Caki2 (cell line): ENCODE measurements at regions not wholly inside any gene's neighbourhood (a gene's known extent, or its start where the extent isn't known, plus 50 kb on each side); places are given as distances from the start of the nearest gene placed in this dataset.
"Not testable (repeated sequence)": the region's sequence is repeated elsewhere in the genome, so short reads cannot be mapped to it uniquely, and the experiment has no call there.

ENCODE experiments used
- DNase-seq: peaks from one replicate; pipeline ENCODE4 v3.0.0-alpha.2; 2015; ENCODE audit warnings: low read depth
- in situ Hi-C: cut with HindIII; loops from 2 replicates; pipeline ENCODE4 v1.10.0; 2016; ENCODE audit warnings: low sequenced_read_pairs, low pct_unique_long_range_greater_than_20kb, mixed read lengths

DNA sequence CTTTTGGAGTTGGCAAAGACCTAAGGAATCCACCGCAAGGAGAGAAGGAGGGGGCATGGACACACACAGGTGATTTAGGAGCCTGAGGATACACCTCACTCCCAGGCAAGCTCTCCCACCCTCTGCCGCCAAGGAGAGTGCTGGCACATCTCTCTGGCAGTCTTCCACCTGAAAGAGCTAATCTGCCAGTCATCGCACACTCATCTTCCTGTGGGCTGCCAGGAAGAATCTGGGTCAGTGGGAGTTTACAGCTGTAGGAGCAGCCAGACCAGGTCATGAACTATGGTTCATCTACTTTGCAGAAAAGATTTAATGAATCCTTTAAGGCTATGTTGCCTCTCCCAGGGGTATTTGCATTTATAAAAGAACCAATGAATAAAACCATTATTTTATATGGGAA lies 170.6 kb upstream of the TSC22D2 start:
- in situ Hi-C loops, result no loop called here
- no peak for DNase-seq

- no peak for DNase-seq
- in situ Hi-C loops, result no loop called here
These were observed 171.6 kb upstream of the TSC22D2 start for GRCh38 chr3:150236316-150237082.

- in situ Hi-C loops, result no loop called here
- DNase-seq, result no peak
These were observed 172.3 kb upstream of the TSC22D2 start for GRCh38 chr3:150235799-150236198.

DNA sequence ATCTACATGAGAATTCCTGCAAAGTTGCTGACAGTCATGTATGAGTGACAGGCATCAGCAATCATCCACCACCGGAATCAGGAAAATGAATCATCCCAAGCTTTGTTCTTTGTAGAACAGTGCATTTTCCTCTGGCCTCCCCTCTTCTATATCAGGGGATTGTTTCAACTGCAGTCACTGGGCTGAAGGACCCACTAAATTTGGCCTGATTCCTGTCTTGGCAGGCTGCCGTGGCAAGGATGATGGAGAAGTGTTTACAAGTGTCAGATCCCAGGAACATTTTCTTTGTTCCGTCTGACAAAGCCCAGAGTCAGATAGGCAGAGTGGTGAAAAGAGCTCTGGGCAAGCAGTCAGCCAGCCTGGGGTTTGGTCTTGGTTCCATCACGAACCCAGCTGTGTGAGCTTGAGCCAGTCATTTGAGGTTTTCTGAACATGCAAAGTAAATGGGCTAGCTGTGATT lies 175.1 kb upstream of the TSC22D2 start:
- in situ Hi-C loops, result no loop called here
- DNase-seq, result no peak

DNA sequence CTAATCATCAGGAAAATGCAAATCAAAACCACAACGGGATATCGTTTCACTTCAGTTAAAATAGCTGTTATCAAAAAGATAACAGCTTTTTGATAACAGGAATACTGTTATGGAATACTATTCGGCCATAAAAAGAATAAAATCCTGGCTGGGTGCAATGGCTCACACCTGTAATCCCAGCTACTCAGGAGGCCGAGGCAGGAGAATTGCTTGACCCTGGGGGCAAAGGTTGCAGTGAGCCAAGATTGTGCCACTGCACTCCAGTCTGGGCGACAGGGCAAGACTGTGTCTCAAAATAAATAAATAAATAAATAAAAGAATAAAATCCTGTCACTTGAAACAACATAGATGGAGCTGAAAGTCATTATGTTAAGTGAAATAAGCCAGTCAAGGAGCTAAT lies 178.1 kb upstream of the TSC22D2 start:
- in situ Hi-C loops, result no loop called here
- DNase-seq, result no peak

- DNase-seq, in situ Hi-C loops: not testable (repeated sequence)
These were observed 179.5 kb upstream of the TSC22D2 start for GRCh38 chr3:150228626-150229025.

DNA sequence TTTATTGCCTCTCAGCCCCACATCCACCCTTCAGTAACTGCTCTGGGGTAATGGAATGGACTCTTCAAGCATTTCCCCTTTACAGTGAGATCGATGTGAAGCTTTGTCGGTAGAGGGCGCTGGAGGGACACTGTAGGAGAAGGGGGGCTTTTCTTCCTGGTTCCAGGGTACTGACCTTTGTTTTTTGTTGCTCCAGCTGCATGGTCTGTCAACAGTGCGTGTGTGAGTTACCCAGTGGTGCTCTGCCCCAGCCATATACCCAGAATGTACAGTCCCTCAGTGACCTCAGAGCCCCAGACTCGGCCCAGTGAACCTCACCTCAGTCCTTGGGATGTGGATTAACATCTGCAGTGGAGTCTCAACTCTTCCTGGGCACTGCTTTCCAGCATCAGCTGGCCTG lies 180.3 kb upstream of the TSC22D2 start:
- in situ Hi-C loops, result no loop called here
- DNase-seq, result peak; percentile 50

- DNase-seq, result no peak
- in situ Hi-C loops, result no loop called here
These were observed 182.1 kb upstream of the TSC22D2 start for GRCh38 chr3:150225986-150226385.

- in situ Hi-C loops, result no loop called here
- no peak for DNase-seq
These were observed 184.5 kb upstream of the TSC22D2 start for GRCh38 chr3:150223558-150223957.

- in situ Hi-C loops, result no loop called here
- no peak for DNase-seq
These were observed 185.2 kb upstream of the TSC22D2 start for GRCh38 chr3:150222691-150223489.

GRCh38 chr3:150221904-150222523 lies 186.1 kb upstream of the TSC22D2 start:
- in situ Hi-C loops, result no loop called here
- no peak for DNase-seq

DNA sequence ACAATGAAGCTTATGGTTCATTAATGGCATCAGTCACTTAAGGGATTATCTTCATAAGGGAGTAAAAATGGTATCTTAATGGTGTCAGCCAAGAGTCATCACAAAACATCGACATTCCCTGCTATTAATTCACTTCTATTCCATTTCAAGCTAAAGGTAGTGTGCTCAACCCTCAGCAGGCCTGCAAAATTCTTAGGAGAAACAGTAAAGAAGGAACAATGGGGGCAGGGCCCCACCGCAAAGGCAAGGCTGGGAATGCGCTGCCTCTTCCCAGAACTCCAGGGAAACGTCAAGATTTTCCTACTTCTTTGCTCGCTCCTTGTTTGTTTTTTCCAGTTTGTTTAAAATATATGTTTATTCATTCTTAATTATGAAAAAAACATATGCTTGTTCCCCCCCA lies 187.3 kb upstream of the TSC22D2 start:
- in situ Hi-C loops, result no loop called here

DNA sequence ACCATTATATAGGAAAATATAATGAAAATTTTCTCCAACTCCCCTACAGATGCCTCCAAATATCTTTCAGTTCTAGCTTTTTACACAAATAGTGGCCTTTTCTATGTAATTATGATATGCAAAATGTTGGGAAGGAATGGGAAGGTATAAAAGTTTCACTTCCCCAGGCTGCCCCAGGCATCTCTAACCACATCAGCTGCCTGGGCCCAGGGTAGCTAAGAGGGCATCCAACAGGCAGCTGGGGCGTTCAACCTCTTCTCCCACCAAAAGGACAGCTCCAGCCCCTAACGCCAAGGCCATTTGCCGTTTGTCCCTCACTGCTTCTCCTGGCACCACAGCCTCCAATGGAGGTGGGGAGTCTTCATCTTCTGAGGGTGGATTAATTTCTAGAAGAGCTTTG lies 188.1 kb upstream of the TSC22D2 start:
- no peak for DNase-seq
- in situ Hi-C loops, result no loop called here

More for the DNA sequence above, 187.3 kb upstream of the TSC22D2 start:
- DNase-seq, result no peak

- no peak for DNase-seq
These were observed 189.3 kb upstream of the TSC22D2 start for GRCh38 chr3:150218841-150219240.

DNA sequence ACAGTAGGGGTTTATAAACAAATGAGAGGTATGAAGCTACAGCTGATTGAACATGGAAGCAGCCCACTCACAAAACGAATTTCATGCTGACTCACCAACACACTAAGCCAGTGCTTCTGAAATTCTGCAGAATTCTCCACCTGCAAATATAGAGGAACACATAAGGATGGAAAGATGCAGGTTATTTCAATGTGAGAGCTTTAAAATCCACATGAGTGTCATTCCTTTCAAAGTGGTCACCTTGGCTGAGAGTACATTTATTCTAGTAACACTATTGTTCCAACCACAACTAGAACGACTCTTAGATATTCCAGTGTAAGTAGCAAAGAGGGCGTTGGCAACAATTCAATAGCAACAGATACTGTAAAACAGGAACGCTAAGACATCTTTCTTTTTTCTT lies 189.9 kb upstream of the TSC22D2 start:
- in situ Hi-C loops, result no loop called here
- DNase-seq, result no peak

More at GRCh38 chr3:150218841-150219240, 189.3 kb upstream of the TSC22D2 start:
- in situ Hi-C loops, result no loop called here

- in situ Hi-C loops, result no loop called here
These were observed 190.4 kb upstream of the TSC22D2 start for GRCh38 chr3:150217691-150218090.

GRCh38 chr3:150216866-150217600 lies 191.1 kb upstream of the TSC22D2 start:
- in situ Hi-C loops, result no loop called here
- no peak for DNase-seq

More at GRCh38 chr3:150217691-150218090, 190.4 kb upstream of the TSC22D2 start:
- DNase-seq, result no peak

- DNase-seq, result no peak
- in situ Hi-C loops, result no loop called here
These were observed 191.9 kb upstream of the TSC22D2 start for GRCh38 chr3:150216041-150216811.
